ENCODE measurements at regions not wholly inside any gene's neighbourhood (a gene's known extent, or its start where the extent isn't known, plus 50 kb on each side); places are given as distances from the start of the nearest gene placed in this dataset.

- H3K4me1 Mint-ChIP-seq = peaks cover 47 to 74% (median 70%) of the 10 kb centered on the region in 3 donors
These were observed 75.0 kb upstream of the MBNL1 start for GRCh38 chr3:152193673-152194267.

GRCh38 chr3:152195206-152195605 is 73.5 kb upstream of the MBNL1 start:
- Mint-ChIP-seq H3K27ac (peak overlapping the region in 5 of 6 donors; percentile 80 to 95 (median 91)), H3K9me3 (no peaks in the 10 kb centered on the region), H3K4me3 (peak overlapping the region in 7 of 8 donors; percentile 54 to 90 (median 67)), H3K27me3 (no peaks in the 10 kb centered on the region), H3K36me3 (no peaks in the 10 kb centered on the region), H3K4me1 (peaks cover 56 to 75% (median 72%) of the 10 kb centered on the region in 3 donors)
- no peak for ATAC-seq (ENCODE audit: low read depth in 2 of 2)
- no peak for DNase-seq

More at GRCh38 chr3:152193673-152194267, 75.0 kb upstream of the MBNL1 start:
- Mint-ChIP-seq H3K4me3 (peak overlapping the region; percentile 66 to 88 (median 80)), H3K27ac (peak overlapping the region; percentile 4 to 95 (median 79)), H3K27me3 (no peaks in the 10 kb centered on the region), H3K36me3 (peaks cover 0 to 6% of the 10 kb centered on the region in 2 donors), H3K9me3 (no peaks in the 10 kb centered on the region)
- peak; percentile 27 for DNase-seq
- peak; percentile 54 for ATAC-seq (ENCODE audit: low read depth in 2 of 2)

DNA sequence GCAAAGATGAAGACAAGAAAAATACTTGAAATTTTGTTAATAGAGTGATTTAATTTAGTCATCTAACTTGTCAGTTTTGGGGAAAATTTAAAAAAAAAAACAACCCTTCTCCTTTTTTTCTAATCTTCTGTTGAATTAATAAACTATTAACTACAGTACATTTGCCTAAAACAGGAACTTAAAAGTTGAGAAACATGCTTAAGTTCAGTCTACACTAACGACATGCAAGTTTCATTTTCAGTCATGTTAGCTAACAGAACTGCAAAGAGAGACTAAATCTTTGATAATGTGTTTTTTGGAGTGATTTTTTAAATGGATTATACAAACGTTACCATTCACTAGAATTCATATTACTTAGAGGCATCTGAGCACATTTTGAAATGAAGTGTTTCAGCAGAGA is 71.9 kb upstream of the MBNL1 start:
- DNase-seq = peak; percentile 39
- Mint-ChIP-seq H3K27me3 (no peaks in the 10 kb centered on the region), H3K4me1 (peaks cover 59 to 82% (median 79%) of the 10 kb centered on the region in 3 donors), H3K4me3 (peak overlapping the region; percentile 77 to 99 (median 89)), H3K27ac (peak overlapping the region; percentile 94 to 99 (median 95)), H3K36me3 (no peaks in the 10 kb centered on the region), H3K9me3 (no peaks in the 10 kb centered on the region)
- peak; percentile 64 to 71 for ATAC-seq (ENCODE audit: low read depth in 2 of 2)

DNA sequence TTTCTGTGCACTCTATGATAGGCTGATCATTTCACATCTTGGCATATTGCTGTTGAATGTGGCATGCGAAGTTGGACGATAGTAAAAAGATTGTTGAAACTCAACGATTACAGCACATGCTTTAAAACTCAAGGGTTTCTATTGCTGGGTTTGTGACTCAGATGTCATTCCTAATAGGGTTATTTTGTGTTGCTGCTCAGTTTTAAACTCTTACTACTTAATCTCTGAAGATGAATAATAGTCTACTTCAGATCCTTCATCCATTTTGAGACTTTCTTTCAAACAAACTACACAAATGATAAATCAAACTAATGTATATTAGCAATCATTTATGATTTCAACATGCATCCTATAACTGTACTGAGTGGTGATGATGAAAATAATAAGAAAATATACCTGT is 71.3 kb upstream of the MBNL1 start:
- no peaks in the 10 kb centered on the region for H3K9me3 Mint-ChIP-seq
- H3K27ac Mint-ChIP-seq = peak overlapping the region; percentile 90 to 98 (median 96)
- ATAC-seq (ENCODE audit: low read depth in 2 of 2) = no peak
- no peaks in the 10 kb centered on the region for H3K27me3 Mint-ChIP-seq
- peak overlapping the region; percentile 77 to 99 (median 85) for H3K4me3 Mint-ChIP-seq
- DNase-seq = no peak
- no peaks in the 10 kb centered on the region for H3K36me3 Mint-ChIP-seq
- H3K4me1 Mint-ChIP-seq = peaks cover 54 to 76% (median 75%) of the 10 kb centered on the region in 3 donors

DNA sequence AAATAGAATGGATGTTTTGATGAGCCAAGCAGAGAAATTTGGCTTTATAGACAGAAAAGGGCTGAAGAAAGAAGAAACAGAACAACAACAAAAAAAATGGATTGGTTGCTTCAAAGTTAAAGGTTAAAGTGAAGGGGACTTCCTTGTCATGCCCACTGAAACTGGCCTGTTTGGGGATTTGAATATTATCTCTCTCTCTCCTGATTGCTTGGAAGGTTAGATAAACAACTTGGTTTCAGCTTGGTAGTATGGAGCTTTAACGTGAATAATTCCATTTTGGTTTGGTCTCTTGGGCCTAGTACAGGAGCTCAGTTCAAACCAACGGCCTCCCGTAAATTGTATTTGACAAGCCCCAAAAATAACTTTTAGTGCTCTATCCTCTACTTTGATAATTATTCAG is 70.8 kb upstream of the MBNL1 start:
- Mint-ChIP-seq H3K36me3 (no peaks in the 10 kb centered on the region), H3K4me1 (peaks cover 51 to 73% (median 71%) of the 10 kb centered on the region in 3 donors), H3K4me3 (peak overlapping the region; percentile 77 to 99 (median 85)), H3K27me3 (no peaks in the 10 kb centered on the region), H3K9me3 (no peaks in the 10 kb centered on the region), H3K27ac (peak overlapping the region; percentile 90 to 98 (median 96))
- peak; percentile 37 for DNase-seq
- peak; percentile 40 to 43 for ATAC-seq (ENCODE audit: low read depth in 2 of 2)

DNA sequence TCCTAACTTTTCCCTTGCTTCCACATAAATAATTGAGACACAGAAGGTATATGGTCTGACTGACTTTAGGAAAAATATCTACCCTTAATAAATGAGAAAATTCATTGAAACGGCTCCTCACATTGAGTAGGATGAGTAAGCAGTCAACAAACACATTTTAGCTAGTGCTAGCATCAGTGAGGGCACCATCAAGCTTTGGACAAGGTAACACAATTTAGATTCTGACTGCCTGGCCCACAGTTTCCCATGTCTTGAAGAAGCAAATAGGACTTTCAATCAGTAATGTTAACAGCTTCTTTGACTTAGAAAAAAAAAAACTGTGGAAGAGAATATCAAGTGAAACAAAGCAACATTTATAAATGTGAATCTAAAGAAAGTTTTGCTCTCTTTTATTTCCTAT is 70.1 kb upstream of the MBNL1 start:
- no peaks in the 10 kb centered on the region for H3K27me3 Mint-ChIP-seq
- peak overlapping the region; percentile 77 to 99 (median 85) for H3K4me3 Mint-ChIP-seq
- peaks cover 51 to 70% (median 63%) of the 10 kb centered on the region in 3 donors for H3K4me1 Mint-ChIP-seq
- DNase-seq = no peak
- peak overlapping the region; percentile 77 to 98 (median 96) for H3K27ac Mint-ChIP-seq
- no peaks in the 10 kb centered on the region for H3K9me3 Mint-ChIP-seq
- no peaks in the 10 kb centered on the region for H3K36me3 Mint-ChIP-seq
- ATAC-seq (ENCODE audit: low read depth in 2 of 2) = no peak

DNA sequence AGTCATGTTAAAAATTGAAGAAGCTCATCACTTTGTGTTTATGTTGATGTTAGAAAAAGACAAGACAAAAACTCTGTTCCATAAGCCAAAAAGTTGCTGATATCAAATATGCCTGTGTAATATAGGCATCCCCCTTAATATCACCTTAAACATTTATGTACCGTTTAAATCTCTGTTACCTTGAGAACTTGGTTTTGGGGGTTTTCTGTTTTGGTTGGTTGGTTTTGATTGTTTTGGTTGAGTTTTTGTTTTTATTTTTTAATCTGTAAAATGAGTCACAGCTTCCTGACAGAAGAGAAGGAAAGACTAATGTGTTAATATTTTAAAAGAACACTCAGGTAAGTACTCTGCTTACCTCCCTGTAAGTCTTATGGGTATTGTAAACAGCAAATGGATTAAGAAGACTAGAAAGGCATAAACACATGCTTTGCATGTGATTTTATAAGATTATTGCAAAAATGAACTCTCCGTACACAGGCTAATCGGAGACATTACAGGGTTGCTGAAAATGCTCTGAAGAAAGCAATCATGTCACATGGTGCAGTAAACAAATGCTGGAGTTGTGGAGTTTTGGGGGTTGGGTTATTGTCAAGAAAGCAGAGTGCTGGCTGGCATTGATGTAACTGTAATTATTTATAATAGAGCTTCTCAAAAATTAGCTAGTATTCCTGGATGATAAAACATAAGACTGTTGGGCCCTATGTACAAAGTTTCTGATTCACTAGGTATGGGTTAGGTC is 69.5 kb upstream of the MBNL1 start:
- no peak for DNase-seq
- peak; percentile 47 to 49 for ATAC-seq (ENCODE audit: low read depth in 2 of 2)
- H3K4me1 Mint-ChIP-seq = peaks cover 48 to 64% (median 57%) of the 10 kb centered on the region in 3 donors
- H3K27me3 Mint-ChIP-seq = no peaks in the 10 kb centered on the region
- no peaks in the 10 kb centered on the region for H3K36me3 Mint-ChIP-seq
- H3K9me3 Mint-ChIP-seq = no peaks in the 10 kb centered on the region
- peak overlapping the region; percentile 77 to 99 (median 85) for H3K4me3 Mint-ChIP-seq
- peak overlapping the region; percentile 77 to 98 (median 96) for H3K27ac Mint-ChIP-seq

DNA sequence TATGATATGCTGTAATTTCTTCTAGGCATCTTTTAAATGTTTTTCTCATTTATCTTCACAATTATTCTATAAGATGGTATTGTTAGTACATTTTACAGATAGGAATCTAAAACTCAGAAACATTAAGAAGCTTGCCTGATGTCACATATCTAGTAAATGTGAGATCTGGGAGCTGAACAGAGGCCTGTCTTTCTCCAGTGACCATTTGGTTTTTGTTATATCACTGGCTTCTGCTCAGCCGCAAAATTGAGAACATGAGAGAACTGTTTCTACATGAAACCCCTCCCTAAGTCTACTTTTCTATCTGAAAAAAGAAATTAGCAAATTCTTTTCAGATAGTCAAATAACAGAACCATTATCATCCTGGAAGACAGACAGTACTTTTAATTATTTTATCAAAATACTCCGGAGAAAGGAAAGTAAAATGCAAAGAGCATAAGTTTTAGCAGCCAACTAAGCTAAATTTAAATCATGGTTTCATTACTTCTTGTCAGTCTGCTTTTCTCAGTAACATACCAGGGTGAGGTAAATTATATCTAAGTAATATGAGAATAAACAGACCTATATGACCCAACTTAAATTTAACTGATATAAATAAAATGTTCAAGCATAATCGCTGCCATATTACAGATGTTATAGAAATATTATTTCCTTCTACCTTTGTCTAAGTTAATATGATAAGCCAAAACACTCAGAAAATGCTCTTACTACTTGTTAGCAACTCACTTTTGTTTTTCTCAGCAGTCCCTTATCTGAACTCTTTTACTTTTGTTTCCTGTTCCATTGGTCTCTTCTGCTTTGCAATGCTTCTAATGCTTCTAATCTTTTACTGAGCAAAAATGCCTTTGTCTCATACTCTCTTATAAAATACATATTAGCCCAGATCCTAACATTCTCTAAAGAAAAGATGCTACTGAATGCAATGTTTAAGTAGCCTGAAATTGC is 68.0 kb upstream of the MBNL1 start:
- H3K4me1 Mint-ChIP-seq = peaks cover 52 to 53% (median 52%) of the 10 kb centered on the region in 3 donors
- peak in 1 of 2 donors; percentile 10 for ATAC-seq (ENCODE audit: low read depth in 2 of 2)
- no peaks in the 10 kb centered on the region for H3K36me3 Mint-ChIP-seq
- no peaks in the 10 kb centered on the region for H3K27me3 Mint-ChIP-seq
- peak overlapping the region; percentile 77 to 99 (median 85) for H3K4me3 Mint-ChIP-seq
- no peaks in the 10 kb centered on the region for H3K9me3 Mint-ChIP-seq
- H3K27ac Mint-ChIP-seq = peak overlapping the region; percentile 77 to 98 (median 96)
- DNase-seq = peak; percentile 21

GRCh38 chr3:152202976-152203626 is 65.6 kb upstream of the MBNL1 start:
- Mint-ChIP-seq H3K27me3 (no peaks in the 10 kb centered on the region), H3K4me1 (peaks cover 49 to 51% (median 50%) of the 10 kb centered on the region in 3 donors), H3K9me3 (peaks cover 0 to 4% (median 3%) of the 10 kb centered on the region in 7 donors), H3K36me3 (peaks cover 0 to under 1% of the 10 kb centered on the region in 2 donors), H3K27ac (peak overlapping the region; percentile 84 to 97 (median 91)), H3K4me3 (peak overlapping the region; percentile 87 to 99 (median 94))
- ATAC-seq (ENCODE audit: low read depth in 2 of 2) (no peak), DNase-seq (no peak)

DNA sequence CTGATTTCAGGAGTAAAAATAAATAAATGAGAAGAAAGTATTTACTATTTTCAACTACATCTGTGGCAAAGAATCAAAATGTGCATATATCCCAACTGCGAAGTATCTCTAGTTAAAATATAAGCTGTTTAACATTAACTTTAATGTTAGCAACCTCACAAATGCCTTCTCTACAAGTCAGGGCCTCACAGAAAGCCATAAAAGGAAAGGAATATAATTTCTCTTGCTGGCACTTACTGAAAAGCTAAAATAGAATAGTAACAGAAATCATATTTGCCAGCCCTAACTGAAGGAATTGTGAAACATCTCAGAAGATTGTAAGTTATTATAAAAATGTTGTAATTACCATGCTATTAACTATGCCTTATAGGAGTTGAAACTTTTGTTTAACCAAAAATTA is 65.1 kb upstream of the MBNL1 start:
- peak overlapping the region; percentile 84 to 97 (median 91) for H3K27ac Mint-ChIP-seq
- no peak for DNase-seq

GRCh38 chr3:152204218-152204617 is 64.5 kb upstream of the MBNL1 start:
- Mint-ChIP-seq H3K9me3 (peaks cover 0 to 15% (median 10%) of the 10 kb centered on the region in 7 donors), H3K4me3 (peak overlapping the region; percentile 76 to 99 (median 94)), H3K4me1 (peaks cover 43 to 48% (median 44%) of the 10 kb centered on the region in 3 donors), H3K36me3 (peaks cover 9 to 11% of the 10 kb centered on the region in 2 donors), H3K27me3 (no peaks in the 10 kb centered on the region), H3K27ac (peak overlapping the region; percentile 30 to 95 (median 68))
- no peak for DNase-seq
- no peak for ATAC-seq (ENCODE audit: low read depth in 2 of 2)

More for the DNA sequence above, 65.1 kb upstream of the MBNL1 start:
- no peaks in the 10 kb centered on the region for H3K27me3 Mint-ChIP-seq
- peak overlapping the region; percentile 87 to 99 (median 94) for H3K4me3 Mint-ChIP-seq
- H3K36me3 Mint-ChIP-seq = peaks cover 3 to 6% of the 10 kb centered on the region in 2 donors
- peaks cover 0 to 10% (median 9%) of the 10 kb centered on the region in 7 donors for H3K9me3 Mint-ChIP-seq
- H3K4me1 Mint-ChIP-seq = peaks cover 46 to 50% (median 50%) of the 10 kb centered on the region in 3 donors
- no peak for ATAC-seq (ENCODE audit: low read depth in 2 of 2)

DNA sequence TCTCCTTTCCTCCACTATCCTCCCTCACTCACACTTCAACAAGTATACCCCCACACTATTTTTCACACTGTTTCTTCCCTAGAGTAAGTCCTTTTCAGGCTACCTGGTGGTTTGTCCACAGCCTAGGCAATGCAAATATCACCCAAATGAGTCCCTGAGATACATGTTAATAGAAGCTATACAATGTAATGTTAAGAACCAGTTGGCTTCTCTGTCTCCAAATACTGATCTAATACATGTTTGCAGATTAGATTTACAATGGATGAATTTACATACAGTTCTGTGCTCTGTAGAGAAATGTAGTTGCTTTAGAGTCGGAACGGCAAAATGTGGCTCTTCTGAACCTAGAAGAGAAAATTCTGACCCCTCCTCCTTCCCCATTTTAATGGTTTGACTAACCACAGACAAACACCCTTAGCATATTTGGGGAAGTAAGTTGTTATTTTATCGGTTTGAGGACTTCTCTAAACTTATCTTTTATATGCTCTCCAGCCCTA is 63.6 kb upstream of the MBNL1 start:
- Mint-ChIP-seq H3K27me3 (no peaks in the 10 kb centered on the region), H3K27ac (peak overlapping the region; percentile 94 to 98 (median 96)), H3K4me3 (peak overlapping the region; percentile 87 to 100 (median 94)), H3K4me1 (peaks cover 37 to 47% (median 38%) of the 10 kb centered on the region in 3 donors), H3K9me3 (peaks cover 0 to 21% (median 10%) of the 10 kb centered on the region in 7 donors), H3K36me3 (peaks cover 11 to 15% of the 10 kb centered on the region in 2 donors)
- ATAC-seq (ENCODE audit: low read depth in 2 of 2) (peak; percentile 91), DNase-seq (peak; percentile 80)

All from naive B cell (primary cell).